ENCODE measurements at regions not wholly inside any gene's neighbourhood (a gene's known extent, or its start where the extent isn't known, plus 50 kb on each side); places are given as distances from the start of the nearest gene placed in this dataset.

DNA sequence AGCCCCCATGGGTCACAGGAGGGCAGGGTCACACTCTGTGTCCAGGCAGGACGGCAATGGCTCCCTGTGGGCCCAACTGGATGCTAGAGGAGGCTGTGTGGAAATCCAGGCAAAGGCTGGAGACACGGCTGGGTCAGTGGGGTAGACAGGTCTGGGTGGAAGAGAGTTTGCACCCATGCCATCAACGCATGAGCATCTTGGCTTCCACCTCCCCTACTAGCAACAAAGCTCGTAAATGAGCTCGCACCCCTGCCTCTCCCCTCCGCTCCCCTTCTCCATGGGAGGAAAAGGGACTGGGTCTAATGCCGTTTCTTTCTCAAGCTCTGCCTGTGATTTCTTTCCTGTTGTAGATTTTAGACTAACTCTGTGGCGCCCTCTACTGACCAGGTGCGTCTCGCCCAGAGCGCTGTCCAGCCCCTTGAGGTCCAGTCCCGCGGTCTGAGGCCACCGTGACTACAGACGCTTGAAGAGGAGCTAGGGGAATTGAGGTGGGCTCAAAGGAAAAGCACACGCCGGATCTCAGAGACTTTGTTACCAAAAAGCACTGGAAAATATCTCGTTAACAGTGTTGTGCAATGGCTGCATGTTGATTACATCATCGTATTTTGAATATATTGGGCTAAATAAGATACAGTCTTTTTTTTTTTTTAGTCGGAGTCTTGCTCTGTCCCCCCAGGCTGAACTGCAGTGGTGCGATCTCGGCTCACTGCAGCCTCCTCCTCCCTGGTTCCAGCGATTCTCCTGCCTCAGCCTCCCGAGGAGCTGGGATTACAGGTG lies 50.7 kb upstream of the USP29 start:
- ChIA-PET CTCF (no interaction called here), POLR2A (no interaction called here)
- Mint-ChIP-seq H3K27me3 (no peaks in the 10 kb centered on the region), H3K4me1 (no peaks in the 10 kb centered on the region), H3K27ac (no peak overlapping the region), H3K4me3 (no peak overlapping the region), H3K9me3 (peaks cover 39% of the 10 kb centered on the region), H3K36me3 (ENCODE audit: low read depth) (peaks cover 2% of the 10 kb centered on the region)
- DNase-seq, result no peak
